KMS-11 (cell line): ENCODE measurements at regions not wholly inside any gene's neighbourhood (a gene's known extent, or its start where the extent isn't known, plus 50 kb on each side); places are given as distances from the start of the nearest gene placed in this dataset.

Source experiments
- H2AFZ ChIP-seq: fragments of 200-600 bp; sonication (generic); 2 replicates; pipeline ENCODE4 v1.6.1; 2016; ENCODE audit warnings: antibody characterized with exemption, mixed run types, low read depth
- H3K27ac ChIP-seq: fragments of 200-600 bp; sonication (generic); 2 replicates; pipeline ENCODE4 v1.6.1; 2016; ENCODE audit warnings: mild to moderate bottlenecking, mixed run types
- H3K27me3 ChIP-seq: fragments of 200-600 bp; sonication (generic); 2 replicates; pipeline ENCODE4 v1.6.1; 2017; ENCODE audit warnings: mild to moderate bottlenecking, low read depth, mixed run types, moderate library complexity; ENCODE audit not compliant: insufficient read depth
- H3K36me3 ChIP-seq: fragments of 200-600 bp; sonication (generic); 2 replicates; pipeline ENCODE4 v1.6.1; 2017; ENCODE audit warnings: mild to moderate bottlenecking, mixed run types; ENCODE audit not compliant: insufficient read depth
- H3K4me1 ChIP-seq: fragments of 200-600 bp; sonication (generic); 2 replicates; pipeline ENCODE4 v1.6.1; 2016; ENCODE audit warnings: mild to moderate bottlenecking, low read depth, mixed run types; ENCODE audit not compliant: poor library complexity, severe bottlenecking
- H3K4me2 ChIP-seq: fragments of 200-600 bp; sonication (generic); 2 replicates; pipeline ENCODE4 v1.7.0; 2016; ENCODE audit warnings: mild to moderate bottlenecking, mixed run types
- H3K4me3 ChIP-seq: fragments of 200-600 bp; sonication (generic); IDR thresholded peaks from 2 replicates; pipeline ENCODE4 v1.6.1; 2017; ENCODE audit warnings: low read depth, low read length, mixed read lengths; ENCODE audit not compliant: insufficient read depth
- H3K79me2 ChIP-seq: fragments of 200-600 bp; sonication (generic); 2 replicates; pipeline ENCODE4 v1.6.1; 2016; ENCODE audit warnings: low read depth, mixed run types; ENCODE audit not compliant: insufficient read depth
- H3K9ac ChIP-seq: fragments of 200-600 bp; sonication (generic); 2 replicates; pipeline ENCODE4 v1.6.1; 2016; ENCODE audit warnings: mild to moderate bottlenecking, mixed run types
- H4K20me1 ChIP-seq: fragments of 200-600 bp; sonication (generic); 2 replicates; pipeline ENCODE4 v1.6.1; 2016; ENCODE audit warnings: mild to moderate bottlenecking, mixed run types; ENCODE audit not compliant: insufficient read depth
- TF ChIP-seq, protein P1 (sequence below): fragments of 200-600 bp; sonication (generic); conservative IDR thresholded peaks from 2 replicates; pipeline ENCODE4 v1.6.1; 2017; ENCODE audit warnings: low read depth, mild to moderate bottlenecking, antibody characterized with exemption, low read length, moderate library complexity, mixed read lengths

DNA sequence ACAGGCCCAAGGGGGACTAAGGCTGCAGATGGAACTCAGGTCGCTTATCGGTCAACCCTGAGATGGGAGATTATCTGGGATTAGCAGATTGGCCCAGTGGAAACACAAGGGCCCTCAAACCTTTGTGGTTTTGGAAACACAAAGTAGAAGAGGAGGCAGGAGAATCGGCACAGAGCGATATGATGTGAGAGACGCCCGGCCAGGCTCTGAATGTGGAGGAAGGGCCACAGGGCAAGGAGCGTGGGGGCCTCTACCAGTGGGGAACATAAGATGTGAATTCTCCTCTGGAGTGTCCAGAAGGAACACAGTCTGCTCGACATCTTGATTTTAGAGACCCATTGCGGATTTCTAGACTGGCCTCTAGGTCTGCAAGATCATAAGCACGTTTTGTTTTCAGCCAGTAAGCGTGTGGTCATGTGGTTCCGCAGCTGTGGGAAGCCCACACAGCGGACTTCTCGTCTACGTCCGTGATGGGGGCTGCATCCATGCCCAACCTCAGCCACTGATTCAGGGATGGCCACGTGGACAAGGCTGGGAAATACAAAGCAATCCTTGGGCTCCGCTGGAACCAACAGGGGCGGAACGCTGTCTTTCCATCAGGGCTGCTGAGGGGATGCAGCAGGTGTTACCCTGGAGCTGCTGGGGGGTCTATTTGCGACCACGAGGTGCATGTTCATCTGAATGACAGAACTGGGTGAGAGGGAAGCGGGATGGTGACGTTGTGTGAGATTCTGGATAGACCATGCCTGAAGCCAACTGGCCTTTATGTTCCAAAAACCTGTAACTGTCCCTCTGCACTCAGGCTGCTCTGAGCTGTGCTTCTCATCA lies 127.6 kb upstream of the PMEPA1 start:
- H3K27me3 ChIP-seq: peaks cover 57% of the 10 kb centered on the region

DNA sequence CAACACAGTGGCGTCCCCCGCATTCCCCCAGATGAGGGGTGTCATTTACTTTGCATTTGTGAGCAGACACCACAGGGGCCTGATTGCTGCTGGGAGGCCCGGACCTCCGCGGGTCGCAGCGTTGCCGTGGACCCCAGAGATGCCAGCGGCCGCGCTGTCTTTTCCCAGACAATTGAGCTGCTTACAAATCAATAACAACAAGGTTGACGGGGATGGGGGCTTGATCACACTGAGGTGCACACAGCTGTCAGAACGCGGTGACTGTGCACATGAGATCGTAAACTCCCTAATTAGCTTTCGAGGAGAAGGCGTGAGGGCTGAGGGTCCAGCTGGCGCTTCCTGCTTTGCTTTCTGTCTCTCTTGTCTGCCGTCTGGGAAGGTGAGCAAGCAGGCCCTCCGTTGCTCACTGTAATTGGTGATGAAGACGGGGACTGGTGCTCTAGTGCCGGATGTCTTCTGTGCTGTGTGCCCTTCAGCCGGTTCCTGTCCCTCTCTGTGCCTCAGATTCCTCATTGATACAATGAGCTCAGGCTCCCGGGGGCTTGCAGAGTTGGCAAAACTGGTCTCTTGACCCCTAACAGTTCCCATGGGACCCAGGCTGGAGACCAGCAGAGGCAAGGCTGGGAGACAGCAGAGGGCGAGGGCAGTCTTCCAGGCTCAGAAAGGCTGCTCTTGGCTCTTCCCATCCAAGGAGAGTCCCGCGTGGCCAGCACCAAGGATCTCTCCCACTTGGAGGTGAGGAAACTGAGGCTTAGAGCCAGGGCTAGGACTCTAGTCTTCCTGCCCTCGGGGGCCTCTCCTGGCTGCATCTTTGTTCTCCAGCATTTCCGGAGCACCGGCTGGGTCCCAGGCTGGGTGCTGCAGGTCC lies 126.0 kb upstream of the PMEPA1 start:
- no peak overlapping the region for H3K4me3 ChIP-seq
- H3K27me3 ChIP-seq: peaks cover 52% of the 10 kb centered on the region
- H3K27ac ChIP-seq: no peak overlapping the region
- H3K36me3 ChIP-seq: no peaks in the 10 kb centered on the region
- no peak overlapping the region for H3K4me2 ChIP-seq
- no peaks in the 10 kb centered on the region for H4K20me1 ChIP-seq
- no peak overlapping the region for H2AFZ ChIP-seq
- TF ChIP-seq, protein P1, sequence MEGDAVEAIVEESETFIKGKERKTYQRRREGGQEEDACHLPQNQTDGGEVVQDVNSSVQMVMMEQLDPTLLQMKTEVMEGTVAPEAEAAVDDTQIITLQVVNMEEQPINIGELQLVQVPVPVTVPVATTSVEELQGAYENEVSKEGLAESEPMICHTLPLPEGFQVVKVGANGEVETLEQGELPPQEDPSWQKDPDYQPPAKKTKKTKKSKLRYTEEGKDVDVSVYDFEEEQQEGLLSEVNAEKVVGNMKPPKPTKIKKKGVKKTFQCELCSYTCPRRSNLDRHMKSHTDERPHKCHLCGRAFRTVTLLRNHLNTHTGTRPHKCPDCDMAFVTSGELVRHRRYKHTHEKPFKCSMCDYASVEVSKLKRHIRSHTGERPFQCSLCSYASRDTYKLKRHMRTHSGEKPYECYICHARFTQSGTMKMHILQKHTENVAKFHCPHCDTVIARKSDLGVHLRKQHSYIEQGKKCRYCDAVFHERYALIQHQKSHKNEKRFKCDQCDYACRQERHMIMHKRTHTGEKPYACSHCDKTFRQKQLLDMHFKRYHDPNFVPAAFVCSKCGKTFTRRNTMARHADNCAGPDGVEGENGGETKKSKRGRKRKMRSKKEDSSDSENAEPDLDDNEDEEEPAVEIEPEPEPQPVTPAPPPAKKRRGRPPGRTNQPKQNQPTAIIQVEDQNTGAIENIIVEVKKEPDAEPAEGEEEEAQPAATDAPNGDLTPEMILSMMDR: no peak
- H3K9ac ChIP-seq: no peak overlapping the region
- no peaks in the 10 kb centered on the region for H3K79me2 ChIP-seq
- H3K4me1 ChIP-seq: no peaks in the 10 kb centered on the region

More for the DNA sequence above, 127.6 kb upstream of the PMEPA1 start:
- Histone ChIP-seq H3K79me2 (no peaks in the 10 kb centered on the region), H3K9ac (no peak overlapping the region), H3K27ac (no peak overlapping the region), H3K4me3 (no peak overlapping the region), H3K4me1 (no peaks in the 10 kb centered on the region), H3K4me2 (no peak overlapping the region), H3K36me3 (no peaks in the 10 kb centered on the region), H4K20me1 (no peaks in the 10 kb centered on the region), H2AFZ (no peak overlapping the region)
- TF ChIP-seq, protein P1: no peak

DNA sequence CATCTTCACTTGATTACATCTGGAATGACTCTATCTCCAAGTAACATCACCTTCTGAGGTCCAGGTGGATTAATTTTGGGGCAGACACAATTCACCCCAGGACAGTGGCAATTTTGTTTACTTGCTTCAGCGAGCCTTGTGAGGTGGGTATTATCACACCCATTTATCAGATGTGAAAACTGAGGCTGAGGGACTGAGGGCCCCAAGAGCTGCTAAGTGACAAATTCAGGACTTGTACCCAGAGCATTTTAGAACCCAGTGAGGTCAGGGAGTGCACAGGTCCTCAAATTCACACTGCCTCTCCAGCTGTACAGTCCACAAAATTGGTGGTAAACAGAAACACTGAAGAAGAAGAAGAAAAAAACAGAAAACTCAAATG lies 125.2 kb upstream of the PMEPA1 start:
- no peak overlapping the region for H3K4me3 ChIP-seq
- no peak overlapping the region for H3K27ac ChIP-seq
- TF ChIP-seq, protein P1: no peak
- no peaks in the 10 kb centered on the region for H3K36me3 ChIP-seq
- peaks cover 47% of the 10 kb centered on the region for H3K27me3 ChIP-seq
- H2AFZ ChIP-seq: no peak overlapping the region
- no peaks in the 10 kb centered on the region for H3K79me2 ChIP-seq
- H4K20me1 ChIP-seq: no peaks in the 10 kb centered on the region
- no peak overlapping the region for H3K9ac ChIP-seq
- H3K4me2 ChIP-seq: no peak overlapping the region
- no peaks in the 10 kb centered on the region for H3K4me1 ChIP-seq

DNA sequence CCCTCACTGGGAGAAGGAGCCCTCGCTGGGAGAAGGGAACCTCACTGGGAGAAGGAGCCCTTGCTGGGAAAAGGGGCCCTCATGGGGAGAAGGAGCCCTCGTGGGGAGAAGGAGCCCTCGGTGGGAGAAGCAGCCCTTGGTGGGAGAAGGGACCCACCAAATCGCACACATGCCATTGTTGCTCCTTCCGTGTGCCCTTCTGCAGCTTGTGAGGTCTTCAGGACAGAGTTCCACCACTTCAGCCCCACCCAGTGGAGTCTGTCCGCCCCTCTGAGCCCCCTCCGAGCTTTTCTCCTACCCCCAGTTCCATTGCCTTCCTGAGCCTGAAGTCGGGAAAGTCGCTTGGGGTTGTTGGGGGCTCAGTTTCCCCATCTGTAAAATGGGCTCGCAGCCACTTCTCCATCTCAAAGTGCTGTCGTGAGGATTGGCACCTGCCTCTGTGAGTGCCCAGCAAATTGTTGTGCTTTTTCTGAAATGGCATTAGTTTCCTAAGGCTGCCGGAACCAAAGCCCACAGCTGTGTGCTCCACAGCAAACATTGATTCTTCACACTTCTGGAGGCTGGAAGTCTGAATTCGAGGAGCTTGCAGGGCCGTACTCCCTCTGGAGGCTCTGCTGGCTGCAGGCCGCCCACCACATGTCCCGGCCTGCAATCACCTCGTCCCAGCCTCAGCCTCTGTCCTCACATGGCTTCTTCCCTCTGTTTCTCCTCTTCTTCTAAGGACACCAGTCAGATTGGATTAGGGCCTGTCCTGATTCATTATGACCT lies 124.7 kb upstream of the PMEPA1 start:
- Histone ChIP-seq H4K20me1 (no peaks in the 10 kb centered on the region), H3K4me1 (no peaks in the 10 kb centered on the region), H2AFZ (no peak overlapping the region), H3K4me3 (no peak overlapping the region), H3K36me3 (no peaks in the 10 kb centered on the region), H3K4me2 (no peak overlapping the region), H3K27me3 (peaks cover 42% of the 10 kb centered on the region), H3K79me2 (no peaks in the 10 kb centered on the region), H3K27ac (no peak overlapping the region), H3K9ac (no peak overlapping the region)
- TF ChIP-seq, protein P1: no peak
